Thyroid gland (tissue), 4 donors: ENCODE measurements at regions not wholly inside any gene's neighbourhood (a gene's known extent, or its start where the extent isn't known, plus 50 kb on each side); places are given as distances from the start of the nearest gene placed in this dataset.

Experiments
- CTCF ChIP-seq, 6 experiments: fragments of 200-600 bp in 3 of 6; fragments of 450-650 bp in 3 of 6; sonication (generic) in 3 of 6; IDR thresholded peaks; one replicate each; pipeline ENCODE4 v1.5.1; 2016 to 2019; ENCODE audit warnings: antibody characterized with exemption in 6 of 6, mild to moderate bottlenecking in 2 of 6, inconsistent platforms in 1 of 6, moderate library complexity in 1 of 6
- POLR2A ChIP-seq, 2 donors: fragments of 450-650 bp; IDR thresholded peaks; one replicate each; pipeline ENCODE4 v1.6.1; 2017; ENCODE audit warnings: antibody characterized with exemption in 2 of 2, mild to moderate bottlenecking in 2 of 2, moderate library complexity in 1 of 2

DNA sequence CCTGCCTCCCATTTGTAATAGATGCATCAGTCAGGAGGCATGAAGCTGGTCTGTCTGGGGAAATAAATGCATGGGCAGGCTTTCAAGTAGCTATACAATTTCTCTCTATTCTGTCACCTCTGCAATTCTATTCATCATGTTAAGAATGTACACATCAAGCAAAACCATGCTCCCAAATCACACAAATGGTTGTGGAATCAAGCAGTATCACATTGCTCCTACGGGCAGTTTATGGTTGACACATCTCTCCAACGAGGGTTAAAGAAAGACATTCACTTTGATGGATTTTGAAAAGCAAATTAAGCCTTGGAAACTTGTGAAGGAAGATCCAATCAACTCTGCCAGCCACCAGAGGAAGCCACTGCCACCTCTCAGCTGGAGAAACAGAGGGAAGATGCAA lies 1277.4 kb upstream of the TMEM132C start:
- TF ChIP-seq POLR2A (IDR thresholded peaks at IDR 0.05) (no peak), CTCF (IDR thresholded peaks at IDR 0.05) (no peak)
